NCI-H2107 (cell line): ENCODE measurements at regions not wholly inside any gene's neighbourhood (a gene's known extent, or its start where the extent isn't known, plus 50 kb on each side); places are given as distances from the start of the nearest gene placed in this dataset.

Experiments used
- DNase-seq: peaks from one replicate; lab custom pipeline; 2025; lab: John Stamatoyannopoulos, UW

DNA sequence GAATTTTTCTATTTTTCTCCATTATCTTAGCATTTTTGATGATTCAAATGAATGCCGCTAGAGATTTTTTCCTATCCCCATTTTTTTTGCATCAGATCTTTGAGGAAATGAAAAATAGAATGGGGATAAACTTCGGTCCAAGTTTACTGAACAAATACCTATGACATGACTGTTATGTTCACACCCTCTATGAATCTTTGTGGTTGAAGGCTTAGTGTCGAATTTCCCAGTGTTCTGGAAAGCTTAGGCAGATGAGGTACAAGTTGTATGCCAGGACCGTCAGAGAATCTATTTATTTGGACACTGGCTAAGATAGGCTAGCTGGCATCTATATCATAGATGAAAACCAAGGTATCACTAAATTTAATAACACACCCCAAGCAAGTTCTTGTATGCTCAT is 123.4 kb downstream of the SPCS3 start:
- no peak for DNase-seq

DNA sequence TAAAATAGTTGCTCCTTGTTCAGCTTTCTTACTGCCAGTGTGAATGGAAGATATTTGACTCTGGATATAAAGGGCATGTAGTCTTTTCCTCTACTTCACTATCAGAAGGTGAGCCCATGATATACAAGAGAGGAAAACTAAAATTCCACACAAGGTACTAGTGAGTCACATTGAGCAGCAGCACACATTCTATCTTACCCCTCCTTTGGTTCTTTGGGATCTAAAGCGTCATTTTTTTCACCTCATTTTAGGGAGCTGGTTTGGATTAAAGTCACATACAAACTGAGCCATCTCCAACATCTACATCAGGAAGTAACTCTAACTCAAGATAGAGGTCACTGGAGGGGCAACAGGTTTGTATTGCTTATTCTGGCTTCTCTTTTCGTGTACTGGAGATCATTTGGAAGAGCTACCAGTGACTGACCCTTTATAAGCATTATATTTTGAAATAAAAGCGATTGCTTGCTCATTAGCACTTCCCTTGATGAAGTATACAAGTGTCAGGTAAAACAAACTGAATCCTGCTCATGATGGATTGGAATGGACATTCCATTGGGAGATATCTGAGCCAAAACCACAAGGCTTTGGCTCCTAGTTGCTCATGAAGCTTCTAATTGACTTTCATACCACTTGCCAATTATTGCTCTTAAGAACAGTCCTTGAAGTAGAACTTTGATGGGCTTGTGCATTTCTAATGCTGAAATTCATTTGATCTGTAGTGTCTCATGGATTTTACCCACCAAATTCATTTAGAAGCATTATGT is 124.1 kb downstream of the SPCS3 start:
- DNase-seq = no peak

DNA sequence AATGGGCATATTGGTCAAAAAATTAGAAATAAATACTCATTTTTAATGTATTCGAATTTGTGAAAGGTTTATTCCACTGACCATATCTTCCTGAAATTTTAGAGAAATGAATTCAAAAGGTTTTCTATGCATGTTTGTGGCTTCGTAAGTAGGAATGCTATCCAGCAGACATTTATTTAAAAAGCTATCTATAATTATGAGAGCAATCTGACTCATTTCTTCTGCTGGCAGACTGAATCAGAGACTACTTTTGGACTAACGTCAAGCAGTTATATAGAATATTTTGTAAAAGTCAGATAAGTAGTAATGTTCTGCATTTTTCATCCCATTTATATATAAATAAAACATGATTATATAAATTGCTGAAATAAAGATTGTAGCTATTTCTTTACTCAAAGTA is 125.0 kb downstream of the SPCS3 start:
- DNase-seq = no peak

DNA sequence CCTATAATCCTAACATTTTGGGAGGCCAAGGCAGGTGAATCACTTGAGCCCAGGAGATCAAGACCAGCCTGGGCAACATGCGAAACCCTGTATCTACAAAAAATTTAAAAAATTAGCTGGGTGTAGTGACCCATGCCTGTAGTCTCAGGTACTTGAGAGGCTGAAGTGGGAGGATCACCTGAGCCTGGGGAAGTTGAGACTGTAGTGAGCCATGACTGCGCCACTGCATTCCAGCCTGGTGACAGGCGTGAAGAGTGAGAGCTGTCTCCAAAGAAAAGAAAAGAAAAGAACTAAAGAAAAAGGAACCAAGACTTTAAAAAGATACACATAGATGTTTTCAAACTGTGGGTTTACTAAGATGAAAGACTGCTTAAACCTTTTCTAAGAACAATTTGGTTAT is 129.0 kb downstream of the SPCS3 start:
- no peak for DNase-seq

DNA sequence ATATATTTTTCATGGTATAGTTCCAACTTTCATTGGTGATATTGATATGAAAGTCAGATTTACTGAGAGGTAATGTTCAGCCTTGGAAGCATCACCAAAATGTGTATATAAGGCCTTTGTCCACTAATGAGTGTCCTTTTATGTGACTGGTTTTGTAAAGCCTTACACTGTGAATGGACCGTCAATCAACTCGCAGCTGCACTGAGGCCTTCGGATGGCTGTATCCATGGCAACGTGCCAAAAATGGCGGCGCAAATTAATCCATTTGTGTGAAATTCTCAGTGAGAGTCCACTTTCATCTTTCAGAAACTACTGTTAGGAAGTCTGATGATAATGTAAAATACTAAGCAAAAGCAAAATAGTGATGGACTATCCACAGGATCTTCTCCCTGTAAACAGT is 131.7 kb downstream of the SPCS3 start:
- no peak for DNase-seq

DNA sequence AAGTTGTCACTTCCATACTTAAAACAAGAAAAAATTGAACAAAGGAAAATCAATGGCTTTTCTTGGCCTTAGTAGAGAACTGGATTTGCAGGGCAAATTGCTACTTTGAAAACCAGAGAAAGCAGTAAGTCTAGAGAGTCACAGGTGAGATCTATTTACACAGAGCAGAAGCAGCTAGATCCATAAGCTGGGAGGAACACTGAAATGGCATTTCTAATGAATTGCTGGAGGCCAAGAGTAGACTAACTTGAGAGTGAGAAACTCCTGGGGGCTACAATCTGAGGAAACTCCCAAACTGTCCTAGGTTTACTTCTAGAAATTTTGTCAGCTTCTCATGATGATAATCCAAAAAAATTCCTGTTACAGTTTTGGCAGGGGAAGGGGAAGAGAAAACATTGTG is 133.3 kb downstream of the SPCS3 start:
- DNase-seq = no peak

DNA sequence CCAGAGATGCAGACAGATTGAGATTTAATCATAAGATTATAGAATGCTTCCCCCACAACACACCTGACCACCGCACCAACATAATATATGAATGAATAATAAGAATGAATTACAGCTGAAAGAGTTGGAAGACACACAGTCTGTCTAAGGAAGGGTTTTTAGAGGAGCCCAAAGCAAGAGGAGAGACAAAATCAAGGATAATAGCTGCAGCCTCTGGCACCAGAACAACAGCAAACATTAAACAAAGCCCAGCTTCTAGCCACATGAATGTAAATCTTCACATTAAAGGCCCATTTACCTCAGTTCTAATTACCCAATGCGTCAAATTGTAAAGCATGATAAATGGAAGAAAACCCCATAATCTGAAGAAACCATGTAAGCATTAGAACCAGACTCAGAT is 133.9 kb downstream of the SPCS3 start:
- DNase-seq = no peak

DNA sequence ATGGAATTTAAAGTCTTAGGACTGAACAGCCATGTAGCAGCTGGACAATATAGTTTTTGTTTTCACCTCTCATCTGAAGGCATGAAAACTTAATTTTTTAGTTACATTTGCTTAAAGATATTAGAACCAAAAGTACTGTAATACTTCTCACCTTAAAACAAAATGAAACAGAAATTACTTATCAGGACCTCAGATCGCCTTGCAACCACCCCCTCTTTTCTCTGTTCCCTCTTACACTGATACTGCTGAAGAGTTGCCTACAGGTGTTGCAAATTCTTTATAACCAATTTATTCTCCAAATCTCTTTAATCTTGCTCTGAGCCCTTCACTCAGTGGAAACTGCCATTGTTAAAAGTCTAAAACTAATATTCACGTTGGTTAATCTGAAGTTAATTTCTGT is 145.0 kb downstream of the SPCS3 start:
- no peak for DNase-seq

DNA sequence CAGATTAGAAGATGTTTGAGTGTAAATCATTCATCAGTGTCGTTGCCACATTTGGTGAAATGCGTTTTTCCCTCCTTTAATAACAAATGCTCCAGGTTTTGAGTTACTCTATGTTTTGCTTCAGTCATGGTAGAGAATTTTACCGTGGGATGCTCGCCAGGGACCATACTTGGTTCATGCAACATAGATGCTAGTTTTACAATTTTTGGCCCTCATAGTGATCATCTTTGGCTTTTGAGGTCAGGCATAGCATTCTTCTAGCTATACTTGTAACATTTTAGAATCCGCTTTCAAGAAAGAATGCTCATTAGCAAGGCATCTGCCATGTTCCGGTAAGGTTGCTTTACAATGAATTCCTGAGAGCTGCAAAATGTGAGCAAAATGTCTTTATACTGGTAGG is 147.2 kb downstream of the SPCS3 start:
- no peak for DNase-seq

DNA sequence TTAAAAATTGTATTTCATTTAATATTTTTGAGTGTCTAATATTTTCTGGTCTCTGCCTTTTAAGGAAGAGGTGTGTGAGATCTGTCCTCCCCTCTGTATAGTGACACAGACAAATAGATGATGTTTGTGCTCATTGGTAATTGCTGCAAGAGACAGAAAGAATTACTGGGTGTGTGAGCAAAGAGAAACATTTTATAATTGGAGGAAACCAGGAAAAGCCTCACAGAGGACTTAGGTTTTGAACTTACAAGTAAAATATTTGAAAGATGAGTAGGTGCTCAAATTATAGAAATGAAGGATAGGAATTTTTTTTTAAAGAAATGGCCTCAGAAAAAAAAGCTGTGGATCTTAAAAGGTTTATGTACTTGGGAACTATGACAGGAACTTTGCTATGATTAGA is 149.8 kb downstream of the SPCS3 start:
- no peak for DNase-seq

DNA sequence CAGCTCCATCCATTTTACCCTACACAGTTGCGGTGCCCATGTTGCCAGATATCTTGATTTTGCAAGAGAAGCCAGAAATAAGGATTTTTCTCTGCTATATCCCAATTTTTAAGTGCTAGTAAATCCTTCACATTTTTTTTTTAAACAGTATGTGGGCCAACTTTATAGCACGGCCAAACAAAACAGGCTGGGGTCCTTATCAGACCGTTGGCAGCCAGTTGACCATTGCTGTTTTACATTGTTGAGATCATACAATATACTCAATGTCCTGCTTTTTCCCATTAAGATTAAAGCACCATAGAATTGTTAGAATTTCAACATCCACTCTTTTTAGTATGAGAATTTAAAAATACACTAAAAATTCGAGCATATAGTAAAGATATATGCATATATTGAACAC is 150.9 kb downstream of the SPCS3 start:
- no peak for DNase-seq

DNA sequence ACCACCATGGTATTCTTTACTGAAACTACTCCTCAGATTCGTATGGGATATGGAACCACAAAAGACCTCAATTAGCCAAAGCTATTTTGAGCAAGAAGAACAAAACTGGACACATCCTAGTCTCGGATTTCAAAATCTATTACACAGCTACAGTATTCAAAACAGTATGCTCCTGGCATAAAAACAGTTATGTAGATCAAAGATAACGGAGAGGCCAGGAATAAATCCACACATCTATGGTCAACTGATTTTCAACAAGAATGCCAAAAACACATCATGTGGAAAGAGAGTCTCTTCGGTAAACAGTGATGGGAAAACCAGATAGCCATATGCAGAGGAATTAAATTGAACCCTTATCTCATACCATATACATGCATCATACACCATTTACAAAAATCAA is 155.3 kb downstream of the SPCS3 start:
- no peak for DNase-seq

DNA sequence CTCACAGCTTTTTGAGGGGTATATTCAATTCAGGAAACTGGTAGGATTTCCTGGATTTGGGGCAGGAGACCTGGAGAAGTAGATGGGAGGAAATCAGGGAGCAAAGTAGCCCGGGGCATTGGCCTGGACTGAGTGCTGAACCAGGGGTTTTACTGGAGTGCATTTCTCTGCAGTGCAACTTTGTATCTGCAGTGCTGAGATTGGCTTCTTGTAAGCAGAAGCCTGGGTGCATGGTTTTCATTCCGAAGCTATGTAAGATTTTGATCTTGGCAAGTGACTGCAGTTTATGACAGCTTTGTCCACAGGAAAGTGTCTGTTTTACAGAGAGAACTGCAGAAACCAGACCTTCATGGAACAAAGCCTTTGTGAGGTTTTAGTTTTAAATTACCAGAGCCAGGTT is 158.3 kb downstream of the SPCS3 start:
- no peak for DNase-seq

DNA sequence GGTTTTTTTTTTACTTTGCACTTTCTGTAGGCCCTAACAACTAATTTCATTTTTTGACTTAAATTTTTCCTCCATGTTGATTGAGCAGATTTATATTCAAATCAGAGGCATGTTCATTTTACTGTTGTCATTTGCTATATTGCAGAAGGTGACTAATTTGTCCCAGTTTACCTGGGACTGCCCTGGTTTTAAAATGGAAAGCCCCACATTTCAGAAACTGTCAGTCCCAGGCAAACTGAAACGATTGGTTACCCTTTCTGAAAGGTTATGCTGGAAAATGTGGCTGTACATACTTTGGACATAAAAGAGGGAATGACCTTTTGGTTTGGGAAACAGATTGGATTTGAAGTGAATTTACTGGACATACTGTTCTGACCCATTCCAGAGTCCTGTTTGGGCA is 160.0 kb downstream of the SPCS3 start:
- DNase-seq = no peak

DNA sequence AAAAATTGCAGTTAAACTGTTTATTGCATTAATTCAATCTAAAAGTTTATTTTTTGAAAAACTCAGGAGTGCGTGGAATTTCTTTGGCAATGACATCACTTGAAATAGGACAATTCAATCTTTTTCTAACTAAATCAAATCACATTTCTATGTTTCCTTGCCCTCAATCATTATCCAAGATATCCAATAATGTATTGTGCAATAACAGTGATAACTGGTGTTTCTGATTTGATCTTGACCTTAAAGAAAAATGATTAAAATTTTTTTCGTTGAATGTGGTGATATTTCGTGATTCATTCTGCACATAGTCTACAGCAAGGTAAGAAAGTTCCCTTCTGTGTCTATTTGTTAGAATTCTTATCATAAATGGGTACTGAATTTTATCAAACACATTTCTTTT is 163.2 kb downstream of the SPCS3 start:
- DNase-seq = no peak

DNA sequence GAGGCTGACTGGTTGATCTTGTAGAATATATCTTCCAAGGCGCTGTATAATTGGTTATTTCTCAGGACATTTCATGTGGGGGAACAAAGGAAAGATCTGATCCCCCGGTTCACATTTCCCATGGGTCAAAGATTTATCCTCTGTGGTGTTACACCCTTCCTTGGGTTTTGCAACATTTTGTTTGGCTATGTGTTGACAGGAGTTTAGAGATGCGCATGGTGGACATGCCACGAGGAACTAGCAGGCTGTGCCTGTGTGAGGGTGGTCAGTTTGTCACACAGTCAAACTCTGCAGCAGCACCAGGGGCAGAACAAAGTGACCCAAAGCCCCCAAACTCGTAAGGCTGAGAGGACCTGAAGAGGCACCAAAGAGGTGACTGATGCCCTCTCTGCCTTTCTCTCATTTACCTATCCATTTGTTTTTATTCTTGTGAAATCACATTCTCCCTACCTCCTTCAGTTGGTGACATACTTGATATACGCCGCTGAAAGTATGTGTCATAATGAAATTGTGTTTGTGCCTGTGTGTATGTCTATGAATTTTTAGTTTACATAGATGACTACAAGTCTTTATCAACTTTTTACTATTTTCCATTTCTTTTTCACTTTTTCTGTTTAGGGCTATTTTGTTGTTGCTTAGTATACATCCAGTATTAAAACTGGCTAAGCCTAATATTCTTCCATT is 164.7 kb downstream of the SPCS3 start:
- no peak for DNase-seq

DNA sequence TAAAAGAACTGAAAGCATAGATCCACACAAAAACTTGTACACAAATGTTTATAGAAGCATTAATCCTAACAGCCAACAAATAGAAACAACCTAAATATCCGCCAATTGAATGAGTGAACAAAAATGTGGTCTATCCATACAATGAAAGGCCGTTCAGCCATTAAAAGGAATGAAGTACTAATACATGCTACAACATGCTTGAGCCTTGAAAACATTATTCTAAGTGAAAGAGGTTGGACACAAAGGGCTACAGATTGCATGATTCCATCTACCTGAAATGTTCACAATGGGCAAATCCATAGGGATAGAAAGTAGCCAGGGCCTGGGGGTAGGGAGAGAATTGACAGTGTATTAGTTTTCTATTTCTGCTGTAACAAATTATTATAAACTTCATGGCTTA is 169.2 kb downstream of the SPCS3 start:
- no peak for DNase-seq

DNA sequence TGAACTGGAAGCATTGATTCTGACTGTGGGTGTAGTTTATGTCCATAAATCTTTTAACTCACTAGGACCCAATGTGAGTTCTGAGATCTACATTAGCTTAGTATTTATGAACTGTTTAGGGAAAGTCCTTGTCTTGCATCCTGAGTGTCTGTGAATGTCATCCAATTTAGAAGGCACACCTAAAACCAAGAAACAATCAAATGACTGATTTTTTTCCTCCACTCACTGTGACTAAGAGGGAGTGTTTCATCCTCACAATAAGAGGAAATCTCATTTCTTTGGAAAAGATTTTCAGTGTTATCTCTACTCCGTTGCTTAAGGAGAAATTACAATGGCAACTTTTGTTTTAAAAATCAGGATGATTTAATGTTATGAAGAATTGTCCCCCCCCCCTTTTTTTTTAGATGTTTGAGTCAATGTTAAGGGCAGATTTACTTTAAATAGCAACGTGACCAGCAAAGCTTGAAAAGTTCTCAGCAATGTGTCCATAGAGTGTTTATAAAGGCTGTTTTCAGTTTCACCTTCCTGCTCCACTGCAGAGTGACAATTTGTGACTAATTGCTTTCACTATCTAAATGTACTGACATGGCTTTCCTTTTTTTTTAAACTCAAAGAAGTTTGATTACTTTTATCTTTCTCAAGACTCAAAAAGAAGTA is 173.0 kb downstream of the SPCS3 start:
- no peak for DNase-seq

DNA sequence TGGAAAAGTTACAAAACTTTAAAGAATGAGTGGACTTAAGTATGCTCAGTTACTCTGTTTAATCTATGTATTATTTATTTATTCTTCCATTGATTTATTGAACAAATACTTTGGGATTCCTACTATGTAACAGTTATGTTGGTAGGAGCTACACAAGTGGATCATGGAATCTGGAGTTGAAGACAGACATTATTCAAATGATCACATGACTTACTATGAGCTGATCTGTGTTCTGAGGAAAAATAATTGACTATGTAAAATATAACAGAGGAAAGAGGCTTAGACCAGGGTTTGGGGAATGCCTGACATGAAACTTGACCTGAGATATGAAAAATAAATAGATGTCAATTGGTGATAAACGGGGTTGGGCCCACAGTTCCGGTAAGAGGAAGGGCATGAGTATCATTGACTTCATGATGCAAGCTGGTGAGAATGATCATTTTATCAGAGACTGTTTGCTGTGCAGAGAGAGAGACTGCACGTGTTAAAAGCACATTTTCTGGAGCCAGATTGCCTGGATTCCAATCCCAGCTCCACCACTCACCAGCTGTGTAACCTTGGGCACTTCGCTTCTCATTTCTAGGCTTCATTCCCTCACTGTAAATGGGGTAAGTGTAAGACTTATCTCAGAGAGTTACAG is 179.0 kb downstream of the SPCS3 start:
- DNase-seq = no peak

DNA sequence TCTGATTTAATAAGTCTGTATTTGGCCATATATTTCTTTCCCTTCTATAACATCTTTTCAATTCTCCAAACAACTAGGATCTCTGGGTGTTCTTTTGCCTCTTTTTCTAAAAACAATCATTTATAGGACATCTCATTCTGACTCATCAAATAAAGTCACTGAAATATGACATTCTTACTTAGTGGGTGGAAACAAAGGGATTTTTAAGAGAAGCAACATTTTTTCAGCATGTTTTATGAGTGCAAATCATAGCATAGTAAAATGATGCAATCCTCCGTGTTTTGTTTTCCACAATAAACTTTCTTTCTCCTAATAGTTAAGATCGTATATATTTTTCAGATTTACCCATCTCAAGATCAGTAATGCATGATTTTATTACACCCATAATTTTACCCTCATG is 179.8 kb downstream of the SPCS3 start:
- DNase-seq = no peak

DNA sequence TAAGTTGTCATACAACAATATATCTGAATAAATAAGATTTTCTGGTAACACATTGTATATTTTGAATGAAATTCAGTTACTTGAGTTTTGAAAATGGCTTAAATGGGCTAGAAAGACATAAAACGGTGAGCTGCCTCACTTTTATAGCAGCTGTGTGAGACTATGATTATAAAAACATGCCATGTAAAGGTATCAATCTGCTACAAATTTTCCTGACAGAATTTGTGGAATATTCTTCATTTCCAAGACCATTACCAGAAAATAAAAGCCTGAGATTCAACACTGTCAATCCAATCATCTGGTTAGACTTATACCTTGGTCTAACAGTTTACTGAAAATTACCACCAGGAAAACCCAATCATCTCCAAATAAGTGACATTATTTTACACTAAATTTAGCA is 181.1 kb downstream of the SPCS3 start:
- no peak for DNase-seq

DNA sequence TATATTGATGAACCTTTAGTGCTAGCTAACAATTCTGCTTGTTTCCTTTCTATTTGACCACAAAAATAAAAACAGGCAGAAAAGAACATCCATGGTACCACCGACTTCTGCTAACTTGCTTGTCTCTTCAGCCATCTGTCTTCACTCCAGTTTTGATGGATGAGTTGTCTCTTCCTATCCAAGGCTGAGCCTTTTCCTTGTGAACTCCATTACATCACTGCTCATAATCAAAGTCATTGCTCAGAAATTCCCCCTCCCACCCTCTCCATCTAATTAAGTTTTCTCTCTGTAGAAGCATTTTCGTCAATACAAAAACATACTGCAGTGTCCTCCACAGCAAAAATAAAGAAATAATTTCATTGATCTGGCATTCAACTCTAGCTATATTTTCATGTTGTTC is 184.4 kb downstream of the SPCS3 start:
- DNase-seq = no peak
